ENCODE measurements at regions not wholly inside any gene's neighbourhood (a gene's known extent, or its start where the extent isn't known, plus 50 kb on each side); places are given as distances from the start of the nearest gene placed in this dataset.
"Not testable (repeated sequence)": the region's sequence is repeated elsewhere in the genome, so short reads cannot be mapped to it uniquely, and the experiment has no call there.

GRCh38 chr10:8158193-8159071 lies 103.9 kb downstream of the GATA3 start:
- no peak for TF ChIP-seq CTCF (IDR thresholded peaks at IDR 0.05; ENCODE audit: borderline replicate concordance, insufficient read depth, low read depth, low read length)
- H3K4me3 ChIP-seq (ENCODE audit: low read depth, low read length) = no peak overlapping the region

DNA sequence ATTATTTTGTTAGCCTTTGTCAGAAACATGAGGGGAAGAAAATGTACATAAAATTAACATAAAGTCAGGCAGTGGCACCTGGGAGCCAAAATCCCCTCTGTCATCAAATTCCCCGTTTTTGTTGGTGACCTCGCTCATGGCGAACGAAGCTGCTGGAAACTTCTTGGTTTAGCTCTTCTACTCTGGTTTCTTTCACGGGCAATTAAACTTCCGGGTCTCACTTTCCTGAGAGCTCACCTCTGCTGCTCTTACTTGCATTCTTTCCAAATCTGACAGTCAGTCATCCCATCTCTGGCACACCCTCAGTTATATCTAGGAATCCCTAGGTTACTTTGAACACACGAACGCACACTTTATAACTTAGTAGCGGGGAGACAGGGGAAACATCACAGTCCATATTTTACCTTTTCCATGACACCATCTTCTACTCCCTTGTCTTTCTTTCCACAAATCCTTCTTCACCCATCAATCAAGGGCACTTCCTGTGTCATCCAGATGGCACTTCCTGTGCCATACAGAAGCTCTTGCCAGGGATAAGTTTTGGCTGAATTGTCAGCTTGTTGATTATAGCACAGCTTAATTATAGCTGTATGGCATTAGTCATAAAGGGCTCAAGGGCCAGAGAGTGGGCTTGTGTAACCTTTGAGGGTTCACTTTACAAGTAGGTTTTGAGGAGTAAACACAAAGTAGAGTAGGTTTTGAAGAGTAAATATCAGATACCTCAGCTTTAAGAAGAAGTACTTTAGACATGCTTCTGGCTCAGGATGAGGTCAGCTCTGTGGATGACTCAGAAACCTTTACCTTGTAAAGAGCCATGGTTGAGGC lies 105.1 kb downstream of the GATA3 start:
- H3K4me3 ChIP-seq (ENCODE audit: low read depth, low read length) = no peak overlapping the region
- TF ChIP-seq CTCF (IDR thresholded peaks at IDR 0.05; ENCODE audit: borderline replicate concordance, insufficient read depth, low read depth, low read length) = no peak

DNA sequence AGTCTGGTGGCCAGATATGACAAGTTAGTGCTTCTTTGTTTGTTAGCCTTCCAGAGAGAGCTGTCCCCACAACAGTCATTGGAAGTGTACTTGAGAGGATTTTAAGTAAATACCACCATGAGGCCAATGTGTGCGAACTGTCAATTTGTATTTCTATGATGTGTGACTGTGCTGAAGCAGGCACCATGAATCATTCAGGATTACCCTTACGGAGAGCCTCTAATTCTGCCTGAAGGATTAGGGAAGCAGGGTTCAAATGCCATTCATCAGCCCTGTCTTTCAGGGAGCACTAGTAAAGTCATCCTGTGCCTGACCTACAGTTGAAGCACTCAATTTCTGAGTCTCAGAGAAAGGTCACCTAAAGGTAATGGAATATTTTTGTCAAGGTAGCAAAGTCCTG lies 109.3 kb downstream of the GATA3 start:
- TF ChIP-seq CTCF (IDR thresholded peaks at IDR 0.05; ENCODE audit: borderline replicate concordance, insufficient read depth, low read depth, low read length) = no peak
- no peak overlapping the region for H3K4me3 ChIP-seq (ENCODE audit: low read depth, low read length)

DNA sequence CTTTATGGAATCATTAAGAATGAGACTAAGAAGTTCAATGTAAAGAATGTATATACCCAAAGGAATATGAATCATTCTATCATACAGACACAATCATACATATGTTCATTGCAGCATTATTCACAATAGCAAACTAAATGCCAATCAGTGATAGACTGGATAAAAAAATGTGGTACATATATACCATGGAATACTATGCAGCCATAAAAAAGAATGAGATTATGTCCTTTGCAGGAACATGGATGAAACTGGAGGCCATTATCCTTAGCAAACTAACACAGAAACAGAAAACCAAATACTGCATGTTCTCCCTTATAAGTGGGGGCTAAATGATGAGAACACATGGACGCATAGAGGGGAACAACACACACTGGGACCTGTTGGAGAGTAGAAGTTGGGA lies 110.2 kb downstream of the GATA3 start:
- H3K4me3 ChIP-seq (ENCODE audit: low read depth, low read length) = not testable (repeated sequence)

- no peak for TF ChIP-seq CTCF (IDR thresholded peaks at IDR 0.05; ENCODE audit: borderline replicate concordance, insufficient read depth, low read depth, low read length)
- no peak overlapping the region for H3K4me3 ChIP-seq (ENCODE audit: low read depth, low read length)
Observed at GRCh38 chr10:8168836-8169235, 114.3 kb downstream of the GATA3 start.

DNA sequence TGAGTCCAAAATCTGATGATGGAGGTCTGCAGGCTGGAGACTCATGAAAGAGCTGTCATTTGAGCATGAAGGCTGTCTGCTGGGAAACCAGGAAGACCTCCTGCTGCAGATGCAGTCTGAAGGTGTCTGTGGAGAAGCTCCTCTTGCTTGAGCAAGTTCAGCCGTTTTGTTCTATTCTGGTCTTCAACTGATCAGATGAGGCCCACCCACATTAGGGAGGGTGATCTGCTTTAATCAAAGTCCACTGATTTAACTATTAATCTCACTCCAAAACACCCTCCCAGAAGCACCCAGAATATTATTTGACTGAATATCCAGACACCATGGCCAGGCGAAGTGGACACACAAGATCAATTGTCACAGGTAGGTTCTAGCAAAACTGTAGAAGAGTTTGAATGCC lies 116.5 kb downstream of the GATA3 start:
- no peak overlapping the region for H3K4me3 ChIP-seq (ENCODE audit: low read depth, low read length)
- no peak for TF ChIP-seq CTCF (IDR thresholded peaks at IDR 0.05; ENCODE audit: borderline replicate concordance, insufficient read depth, low read depth, low read length)

GRCh38 chr10:8172604-8173003 lies 118.1 kb downstream of the GATA3 start:
- TF ChIP-seq CTCF (IDR thresholded peaks at IDR 0.05; ENCODE audit: borderline replicate concordance, insufficient read depth, low read depth, low read length) = no peak
- H3K4me3 ChIP-seq (ENCODE audit: low read depth, low read length) = no peak overlapping the region

All from GM12875 (cell line).